HG03196 (cell line): ENCODE measurements at regions not wholly inside any gene's neighbourhood (a gene's known extent, or its start where the extent isn't known, plus 50 kb on each side); places are given as distances from the start of the nearest gene placed in this dataset.

Source experiments
- ATAC-seq: cut with Tn5 transposase; IDR thresholded peaks from one replicate; pipeline ENCODE4 v1.9.1; 2021; ENCODE audit not compliant: unreplicated experiment

DNA sequence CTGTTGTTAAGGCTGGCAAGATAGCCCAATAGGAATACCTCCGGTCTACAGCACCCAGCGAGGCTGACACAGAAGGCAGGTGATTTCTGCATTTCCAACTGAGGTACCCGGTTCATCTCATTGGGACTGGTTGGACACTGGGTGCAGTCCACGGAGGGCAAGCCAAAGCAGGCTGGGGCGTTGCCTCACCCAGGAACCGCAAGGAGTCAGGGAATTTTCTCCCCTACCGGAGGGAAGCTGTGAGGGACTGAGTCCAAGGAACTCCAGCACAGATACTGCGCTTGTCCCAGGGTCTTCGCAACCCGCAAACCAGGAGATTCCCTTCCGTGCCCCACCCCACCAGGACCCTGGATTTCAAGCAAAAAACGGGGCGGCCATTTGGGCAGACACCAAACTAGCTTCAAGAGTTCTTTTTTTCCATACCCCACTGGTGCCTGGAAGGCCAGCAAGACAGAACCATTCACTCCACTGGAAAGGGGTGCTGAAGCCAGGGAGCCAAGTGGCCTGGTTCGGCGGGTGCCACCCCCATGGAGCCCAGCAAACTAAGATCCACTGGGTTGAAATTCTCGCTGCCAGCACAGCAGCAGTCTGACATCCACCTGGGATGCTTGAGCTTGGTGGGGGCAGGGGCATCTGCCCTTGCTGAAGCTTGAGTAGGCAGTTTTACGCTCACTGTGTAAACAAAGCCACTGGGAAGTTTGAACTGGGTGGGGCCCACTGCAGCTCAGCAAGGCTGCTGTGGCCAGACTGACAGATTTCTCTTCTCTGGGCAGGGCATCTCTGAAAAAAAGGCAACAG, 647.2 kb downstream of the BNC2 start:
- ATAC-seq, result no peak

DNA sequence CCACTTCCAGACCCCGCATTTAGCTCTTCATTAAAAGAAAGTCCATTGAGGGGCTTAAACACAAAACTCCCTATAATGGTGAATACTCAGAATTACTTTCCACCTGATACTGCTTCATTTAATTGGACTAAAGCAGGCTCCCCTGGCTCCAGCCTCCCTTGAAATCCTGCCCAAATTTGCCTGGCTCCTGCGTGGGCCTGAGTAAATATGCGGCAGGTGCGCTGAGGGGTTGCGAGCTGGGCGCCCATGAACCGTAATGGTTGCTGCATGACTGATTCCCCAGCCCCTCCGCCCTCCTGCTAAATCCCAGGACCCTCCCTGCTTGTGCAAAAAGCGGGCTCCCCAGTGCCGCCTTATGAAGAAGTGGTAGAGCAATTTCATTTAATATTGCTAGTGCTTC, 639.7 kb downstream of the BNC2 start:
- no peak for ATAC-seq

DNA sequence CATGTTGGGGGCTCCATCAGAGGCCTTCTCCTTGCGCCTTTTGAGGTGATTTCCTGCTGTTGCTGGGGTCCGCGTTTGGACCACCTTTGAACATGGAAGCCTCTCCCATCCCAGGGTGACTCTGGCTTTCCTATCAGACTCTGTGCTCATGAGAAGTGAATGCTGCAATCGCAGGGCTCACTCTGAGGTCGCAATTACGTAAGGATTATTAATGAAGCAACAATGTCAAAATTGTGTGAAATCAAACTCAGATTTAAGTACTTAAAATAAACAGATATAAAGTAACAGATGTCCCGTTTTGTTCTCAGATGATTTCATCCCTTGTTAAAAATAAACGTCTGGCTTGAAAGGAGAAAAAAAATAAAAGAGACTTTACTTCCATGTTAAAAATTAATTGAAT, 634.2 kb downstream of the BNC2 start:
- ATAC-seq, result no peak

DNA sequence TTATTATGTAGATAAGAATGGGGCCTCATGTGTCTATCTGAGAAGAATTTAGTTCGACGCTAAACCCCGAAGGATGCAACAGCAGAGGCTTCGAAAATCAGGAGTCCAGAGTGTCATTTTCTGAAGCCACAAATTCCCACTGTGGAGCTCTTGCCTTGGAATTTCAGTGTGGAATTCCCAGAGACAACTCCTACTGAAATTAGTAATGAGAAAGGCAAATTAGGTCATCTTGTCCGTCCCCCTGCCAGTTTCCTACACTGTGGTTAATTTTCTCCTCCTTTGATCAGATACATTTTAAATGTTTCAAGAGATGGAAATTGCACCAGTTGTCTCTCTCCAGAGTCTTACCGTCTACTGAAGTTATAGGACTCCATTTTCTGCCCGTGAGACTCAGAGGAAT, 633.6 kb downstream of the BNC2 start:
- ATAC-seq, result no peak

DNA sequence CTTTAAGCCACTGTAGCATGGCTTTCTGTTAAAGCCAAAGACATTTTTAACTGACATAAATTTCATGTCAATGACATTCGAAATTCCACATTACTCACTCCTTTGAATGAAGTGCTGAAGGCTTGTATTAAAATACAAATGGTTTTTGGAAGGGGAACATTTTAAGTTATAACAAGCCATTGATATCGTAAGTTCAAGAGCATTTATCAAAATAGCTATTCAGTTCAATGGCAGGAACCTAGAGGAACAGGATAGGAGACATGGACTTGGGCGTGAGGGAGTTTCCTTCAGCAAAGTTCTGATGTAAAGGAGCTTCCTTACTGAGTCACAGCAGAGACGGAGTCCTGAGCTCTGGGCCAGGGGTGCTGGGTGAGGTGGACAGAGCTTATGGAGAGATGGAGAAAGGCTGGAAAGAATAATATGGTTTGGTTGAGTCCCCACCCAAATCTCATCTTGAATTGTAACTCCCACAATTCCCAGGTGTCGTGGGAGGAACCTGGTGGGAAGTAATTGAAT, 631.8 kb downstream of the BNC2 start:
- ATAC-seq, result no peak

DNA sequence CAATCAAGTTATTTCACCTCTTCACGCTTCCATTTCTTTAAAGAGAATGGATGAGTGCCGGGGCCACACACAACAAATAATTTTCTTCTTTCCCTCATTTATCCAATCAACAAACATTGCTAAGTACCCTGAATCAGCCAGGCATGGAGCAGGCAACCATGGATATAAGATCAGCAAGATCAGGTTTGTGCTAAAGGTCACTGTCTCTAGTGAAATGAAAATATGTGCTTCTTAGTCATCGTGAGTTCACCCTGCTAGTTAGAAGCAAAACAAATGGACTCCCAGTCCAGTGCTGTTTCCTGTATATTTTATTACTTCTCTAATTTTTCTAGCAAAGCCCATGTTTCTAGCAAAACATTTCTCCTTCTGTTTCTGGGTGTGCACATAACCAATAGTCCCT, 629.2 kb downstream of the BNC2 start:
- no peak for ATAC-seq

DNA sequence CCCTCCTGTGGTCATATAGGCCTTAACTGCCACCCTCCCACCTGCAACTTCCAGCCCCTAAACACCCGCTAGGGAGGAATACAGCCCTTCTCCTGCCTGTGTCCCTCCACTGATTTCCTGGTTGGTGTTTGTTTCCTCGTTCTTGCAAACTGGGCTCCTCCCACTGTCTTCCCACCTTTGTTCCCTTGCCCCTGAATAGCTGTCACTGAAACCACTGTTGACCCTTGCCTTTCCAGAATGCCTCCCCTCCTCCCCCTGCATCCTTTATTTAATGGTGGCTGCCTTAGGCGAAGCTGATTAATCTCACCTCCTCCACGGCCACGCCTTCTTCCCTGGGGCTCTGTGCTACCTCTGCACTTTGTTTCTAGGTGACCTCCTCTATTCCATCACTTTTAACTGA, 626.7 kb downstream of the BNC2 start:
- no peak for ATAC-seq

DNA sequence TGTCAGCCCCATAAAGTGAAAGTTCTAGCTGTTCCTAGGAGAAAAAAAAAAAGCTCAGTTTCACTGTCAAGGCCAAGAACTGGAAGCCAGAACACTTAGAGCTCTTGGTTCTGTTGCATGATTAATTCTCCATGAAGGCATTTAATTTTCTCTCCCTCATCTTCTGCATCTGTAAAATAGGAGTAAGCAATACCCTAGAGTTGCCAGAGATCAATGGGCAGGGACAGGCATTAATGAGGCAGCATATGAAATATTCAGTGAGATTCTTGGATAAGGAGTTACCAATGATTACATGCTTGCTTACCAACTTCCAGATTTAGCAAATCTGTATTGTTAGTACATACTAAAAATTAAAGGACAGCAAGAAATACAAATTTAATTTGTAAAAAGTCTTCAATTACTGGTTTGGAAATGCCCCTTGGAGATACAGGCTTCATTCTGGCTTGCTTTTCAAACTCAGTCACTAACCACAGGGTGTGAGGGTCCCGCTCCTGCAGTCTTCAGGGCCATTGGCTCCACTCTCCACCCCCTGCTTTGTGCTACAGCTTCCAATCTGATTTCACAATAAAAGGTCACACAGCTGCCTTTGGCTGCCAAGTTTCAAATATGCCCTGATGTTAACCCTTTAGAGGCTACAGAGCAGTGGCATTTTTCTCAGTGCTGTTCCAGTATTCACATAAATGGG, 624.6 kb downstream of the BNC2 start:
- no peak for ATAC-seq

DNA sequence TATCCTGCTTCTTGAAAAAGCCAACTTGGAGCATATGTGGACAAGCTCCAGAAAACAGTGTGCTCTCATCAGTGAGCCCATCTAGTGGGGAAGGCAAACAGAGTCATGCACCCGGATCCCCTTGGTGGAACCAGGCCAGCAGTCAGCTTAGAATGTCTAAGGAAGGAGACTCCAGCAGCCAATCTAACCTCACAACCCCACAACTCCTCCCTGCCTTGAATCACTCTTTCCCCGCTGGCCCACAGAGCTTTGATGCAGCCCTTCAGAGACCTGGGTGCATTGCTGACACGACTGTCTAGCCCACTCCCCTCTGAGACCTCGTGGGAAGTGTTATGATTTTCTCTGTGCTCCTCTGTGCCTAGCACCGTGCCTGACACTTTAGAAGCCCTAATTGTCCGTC, 623.7 kb downstream of the BNC2 start:
- no peak for ATAC-seq

DNA sequence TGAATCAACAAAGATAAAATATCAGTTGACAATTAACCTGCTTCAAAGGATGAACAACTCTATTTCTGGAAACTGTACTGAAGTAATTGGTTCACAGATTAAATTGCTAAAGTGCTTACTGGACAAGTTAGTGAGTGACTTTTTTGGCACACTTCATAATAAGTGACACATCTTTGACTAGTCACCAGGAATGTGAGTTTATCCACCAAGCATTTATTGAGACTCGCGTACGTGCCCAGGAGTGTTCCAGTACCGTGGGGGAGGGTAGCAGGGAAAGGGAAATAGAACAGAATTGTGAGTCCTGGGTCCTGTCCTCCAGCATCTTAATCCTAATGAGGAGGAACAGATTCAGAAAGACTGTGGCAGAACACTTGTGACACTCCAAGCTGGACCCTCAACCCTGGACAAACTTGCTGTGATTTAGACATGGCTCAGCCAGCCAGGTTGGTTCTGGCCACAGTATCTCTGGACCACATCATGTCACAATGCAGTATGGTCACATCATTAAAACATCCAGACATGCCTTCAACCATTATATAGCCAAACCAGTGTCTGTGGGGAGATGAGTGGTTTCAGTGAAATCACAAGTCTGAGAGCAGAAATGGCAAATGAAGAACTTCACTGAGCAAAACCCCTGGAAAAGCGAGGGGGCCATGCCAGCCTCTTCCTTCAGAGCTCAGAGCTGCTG, 623.1 kb downstream of the BNC2 start:
- ATAC-seq, result no peak

DNA sequence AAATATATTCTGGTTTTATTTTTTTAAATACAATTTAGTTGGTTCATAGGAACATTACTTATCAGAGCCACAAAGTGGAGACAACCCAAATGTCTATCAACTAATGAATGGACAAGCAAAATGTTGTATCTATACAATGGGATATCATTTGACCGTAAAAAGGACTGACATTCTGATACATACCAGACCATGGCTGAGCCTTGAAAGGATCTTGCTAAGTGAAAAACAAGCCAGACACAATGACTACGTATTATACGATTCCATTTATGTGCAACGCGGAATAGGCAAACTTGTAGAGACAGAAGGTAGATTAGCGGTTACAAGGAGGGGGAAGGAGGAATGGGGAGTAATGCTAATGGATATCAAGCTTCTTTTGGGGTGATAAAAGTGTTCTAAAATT, 621.6 kb downstream of the BNC2 start:
- no peak for ATAC-seq

DNA sequence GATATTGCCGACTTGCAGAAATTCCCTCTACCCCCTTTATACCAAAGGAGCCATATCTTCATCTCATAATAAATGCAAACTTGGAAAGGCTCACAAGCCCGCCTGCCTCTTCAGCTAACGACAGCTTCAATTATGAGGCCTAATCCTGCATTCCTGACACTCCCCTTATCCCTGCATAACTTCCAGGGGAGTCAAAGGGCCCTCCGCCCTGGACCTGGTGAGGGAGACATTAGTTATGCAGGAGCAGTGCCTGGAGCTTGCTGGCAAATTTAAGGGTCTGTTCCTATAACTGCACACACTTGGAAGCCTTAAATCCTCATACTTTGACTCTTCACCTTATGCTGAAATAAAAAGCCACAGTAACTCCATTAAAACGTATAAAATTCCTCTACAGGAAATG, 617.9 kb downstream of the BNC2 start:
- ATAC-seq, result no peak

DNA sequence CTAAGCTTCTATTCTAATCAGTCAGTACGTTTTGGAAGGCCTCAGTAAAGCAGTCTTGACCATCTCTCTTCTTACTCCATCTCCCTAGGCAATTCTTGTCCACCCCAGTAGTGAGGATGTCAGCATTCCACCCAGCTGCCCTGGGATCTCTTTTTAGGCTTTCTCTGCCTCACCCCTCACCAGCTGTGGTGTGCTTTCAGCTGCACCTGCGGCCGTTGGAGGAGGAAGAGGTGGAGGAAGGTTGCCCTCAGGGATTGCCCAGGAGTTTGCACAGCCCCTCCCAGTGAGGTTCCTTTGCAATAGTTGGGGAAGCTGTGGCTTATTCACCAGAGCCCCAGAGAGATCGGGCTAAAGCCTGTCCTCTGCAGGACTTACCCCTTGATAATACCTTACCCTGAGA, 615.8 kb downstream of the BNC2 start:
- no peak for ATAC-seq

DNA sequence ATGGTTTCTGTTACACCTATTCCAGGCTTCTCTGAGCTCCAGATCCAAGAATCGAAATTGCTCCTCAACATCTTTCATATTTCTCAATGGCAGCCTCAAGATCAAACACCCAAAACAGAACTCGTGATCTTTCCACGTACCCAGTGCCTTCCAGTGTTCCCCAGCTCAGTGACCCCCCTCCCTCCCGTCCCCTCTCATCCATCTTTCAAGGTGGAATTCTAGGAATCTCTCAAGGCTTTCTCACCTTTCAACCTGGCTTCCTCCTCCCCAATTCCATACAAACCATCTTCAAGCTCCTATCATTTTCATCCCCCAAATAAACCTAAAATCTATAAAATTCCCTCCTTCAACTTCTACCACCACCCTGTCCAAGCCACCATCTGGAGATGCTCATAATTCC, 615.3 kb downstream of the BNC2 start:
- ATAC-seq, result no peak

DNA sequence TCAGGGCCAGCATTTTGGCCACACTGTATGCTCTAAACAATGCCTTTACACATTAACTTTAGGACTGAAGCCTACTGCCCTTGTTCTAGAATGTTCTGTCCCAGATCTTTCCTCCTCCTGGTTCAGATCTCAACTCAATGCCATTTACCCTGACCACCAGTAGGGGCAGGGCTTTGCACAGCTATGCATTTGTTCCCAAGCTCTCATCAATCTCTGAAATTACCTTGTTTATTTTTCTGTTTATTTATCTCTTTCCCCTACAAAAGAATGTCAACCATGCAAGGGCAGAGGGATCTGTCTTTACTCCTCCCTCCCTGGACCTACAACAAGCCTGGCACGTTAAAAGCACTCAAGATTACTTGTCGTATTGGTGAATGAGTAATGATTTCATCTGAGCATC, 612.9 kb downstream of the BNC2 start:
- no peak for ATAC-seq

DNA sequence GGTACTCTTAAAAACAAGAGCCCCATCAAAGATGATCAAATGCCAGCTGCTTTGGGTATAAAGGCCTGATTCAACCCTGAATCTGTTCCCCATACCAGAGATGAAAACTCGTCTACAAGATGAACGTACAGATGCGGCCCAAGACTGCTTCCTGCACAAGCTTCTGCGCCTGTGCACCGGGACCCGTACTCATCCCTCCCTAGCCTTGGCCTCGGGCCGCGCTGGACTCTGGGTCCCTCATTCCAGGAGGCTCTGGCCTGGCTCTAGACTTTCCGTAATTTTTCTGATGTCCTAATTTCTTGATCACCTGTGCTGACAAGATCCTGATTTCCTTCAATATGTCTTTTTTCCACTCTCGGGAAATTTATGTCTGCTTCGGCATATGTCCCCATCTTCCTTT, 612.3 kb downstream of the BNC2 start:
- ATAC-seq, result no peak

DNA sequence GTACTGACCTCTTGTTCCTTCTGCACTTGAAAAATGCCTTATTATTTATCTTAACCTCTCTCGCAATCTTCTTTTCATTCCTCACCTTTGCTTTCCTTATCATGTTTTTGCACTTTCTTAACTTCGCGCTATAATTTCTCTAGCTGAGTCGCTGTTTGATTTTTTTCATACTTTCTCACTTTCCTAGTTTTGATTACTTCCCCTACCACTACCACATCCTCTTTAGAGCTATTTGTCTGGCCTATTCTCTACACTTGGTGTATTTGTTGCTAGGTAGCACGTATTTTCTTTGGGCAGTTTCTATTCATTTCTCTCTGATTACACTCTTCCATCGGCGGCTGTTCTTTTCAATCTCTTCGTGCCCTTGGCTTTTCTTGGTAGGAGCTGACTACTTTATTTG, 611.8 kb downstream of the BNC2 start:
- ATAC-seq, result no peak

DNA sequence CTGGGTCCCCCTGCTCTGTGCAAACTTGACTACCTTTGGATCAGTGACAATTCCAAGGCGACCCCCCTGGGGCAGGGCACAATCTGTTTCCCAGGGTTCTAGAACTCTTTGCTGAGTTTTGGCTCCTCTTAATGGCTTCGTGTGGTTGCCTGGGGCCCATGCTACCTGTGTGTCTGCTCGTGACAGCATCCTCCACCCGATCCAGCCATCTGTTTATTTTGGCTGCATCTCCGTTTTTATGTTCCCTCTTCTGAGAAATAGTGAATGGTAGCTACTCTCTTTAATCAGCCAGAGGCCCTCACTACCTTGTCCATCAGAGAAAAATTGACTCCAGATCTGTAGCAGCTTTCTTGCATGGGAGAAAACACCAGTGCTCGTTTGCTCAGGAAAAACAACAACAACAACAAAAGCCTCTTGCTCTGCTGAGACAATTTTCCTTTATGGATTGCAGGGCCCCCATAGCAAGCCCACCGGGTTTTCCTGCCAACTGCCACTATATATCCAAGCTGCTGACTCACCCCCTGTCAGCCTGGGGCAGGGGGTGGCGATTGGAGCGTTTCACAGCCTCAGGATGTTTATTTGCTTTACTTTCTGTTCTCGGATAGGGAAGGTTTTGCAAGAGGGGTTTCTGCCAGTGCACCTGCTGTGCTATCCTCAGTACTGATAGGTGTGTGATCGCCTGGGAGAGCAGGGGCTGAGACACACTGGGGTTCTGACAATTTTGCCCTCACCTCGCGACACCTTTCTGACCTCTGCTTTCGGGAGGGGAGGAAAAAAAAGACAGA, 607.8 kb downstream of the BNC2 start:
- ATAC-seq, result no peak

DNA sequence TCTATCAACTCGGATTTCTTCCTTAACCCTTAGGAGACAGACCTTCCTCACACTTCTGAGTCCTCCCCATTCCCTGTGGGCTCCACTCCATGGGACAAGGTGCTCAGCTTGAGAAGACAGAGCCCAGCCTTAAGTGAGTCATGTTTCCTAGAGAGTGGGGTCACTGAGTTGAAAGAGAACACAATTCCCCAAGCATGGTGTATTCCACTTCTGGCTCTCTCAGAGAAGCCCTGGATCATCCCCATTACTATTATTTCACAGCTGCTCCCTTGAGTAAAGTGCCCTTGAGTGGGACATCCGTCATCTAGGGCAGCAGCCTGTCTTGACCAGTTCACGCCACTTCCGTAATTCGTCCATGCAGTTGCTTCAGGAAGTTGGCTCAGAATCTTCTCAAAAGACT, 604.8 kb downstream of the BNC2 start:
- no peak for ATAC-seq

DNA sequence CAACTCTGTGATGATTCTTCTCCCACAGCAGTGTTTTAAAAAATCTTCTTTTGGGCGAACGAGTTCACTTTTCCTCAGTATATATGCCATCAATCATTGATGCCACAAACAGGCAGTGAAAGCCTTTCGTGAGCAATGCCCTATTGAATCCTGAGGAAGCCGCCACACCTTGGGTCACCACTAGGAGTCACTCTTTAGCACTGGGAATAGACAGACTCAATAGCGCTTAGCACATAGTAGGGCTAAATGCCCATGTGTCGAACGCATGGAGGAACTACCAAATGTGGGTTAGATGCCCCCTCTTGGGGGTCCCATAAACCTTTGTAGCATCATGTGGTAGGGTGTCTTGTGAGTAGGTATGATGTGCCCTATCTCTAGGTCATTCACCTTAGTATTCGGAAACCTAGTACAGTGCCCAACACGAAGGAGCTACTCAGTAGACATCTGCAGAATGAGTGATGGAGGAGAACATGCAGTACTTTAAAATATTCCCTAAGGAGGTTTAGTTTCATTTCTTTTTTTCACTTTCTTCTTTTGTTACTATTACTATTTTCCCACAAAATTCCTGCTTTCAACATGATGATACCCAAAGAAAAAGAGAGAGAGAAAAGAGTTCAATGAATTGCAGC, 603.7 kb downstream of the BNC2 start:
- no peak for ATAC-seq
